ENCODE measurements at regions not wholly inside any gene's neighbourhood (a gene's known extent, or its start where the extent isn't known, plus 50 kb on each side); places are given as distances from the start of the nearest gene placed in this dataset.
"Not testable (repeated sequence)": the region's sequence is repeated elsewhere in the genome, so short reads cannot be mapped to it uniquely, and the experiment has no call there.

- no peak for DNase-seq
These were observed 105.1 kb downstream of the SPRY1 start for GRCh38 chr4:123501733-123502132.

GRCh38 chr4:123503698-123504363 is 107.2 kb downstream of the SPRY1 start:
- no peak for DNase-seq

- DNase-seq: peak; percentile 9
These were observed 108.8 kb downstream of the SPRY1 start for GRCh38 chr4:123505095-123506010.

GRCh38 chr4:123506011-123506695 is 109.6 kb downstream of the SPRY1 start:
- no peak for DNase-seq

GRCh38 chr4:123507376-123507775 is 110.8 kb downstream of the SPRY1 start:
- DNase-seq: no peak

- DNase-seq: peak; percentile 72
These were observed 113.6 kb downstream of the SPRY1 start for GRCh38 chr4:123510221-123510620.

GRCh38 chr4:123510659-123511058 is 114.1 kb downstream of the SPRY1 start:
- DNase-seq: no peak

- no peak for DNase-seq
These were observed 120.0 kb downstream of the SPRY1 start for GRCh38 chr4:123516576-123516975.

- no peak for DNase-seq
These were observed 120.6 kb downstream of the SPRY1 start for GRCh38 chr4:123517176-123517575.

- DNase-seq: no peak
These were observed 121.4 kb downstream of the SPRY1 start for GRCh38 chr4:123517971-123518370.

GRCh38 chr4:123520325-123520724 is 123.7 kb downstream of the SPRY1 start:
- no peak for DNase-seq

- no peak for DNase-seq
These were observed 125.5 kb downstream of the SPRY1 start for GRCh38 chr4:123522081-123522480.

GRCh38 chr4:123522646-123523045 is 126.1 kb downstream of the SPRY1 start:
- DNase-seq: no peak

GRCh38 chr4:123524958-123525628 is 128.5 kb downstream of the SPRY1 start:
- DNase-seq: no peak

- DNase-seq: no peak
These were observed 129.9 kb downstream of the SPRY1 start for GRCh38 chr4:123526511-123526910.

- DNase-seq: no peak
These were observed 132.1 kb downstream of the SPRY1 start for GRCh38 chr4:123528501-123529277.

GRCh38 chr4:123529278-123529568 is 132.6 kb downstream of the SPRY1 start:
- no peak for DNase-seq

- no peak for DNase-seq
These were observed 133.8 kb downstream of the SPRY1 start for GRCh38 chr4:123530357-123530756.

GRCh38 chr4:123535037-123535748 is 138.6 kb downstream of the SPRY1 start:
- DNase-seq: no peak

GRCh38 chr4:123536225-123536624 is 139.6 kb downstream of the SPRY1 start:
- DNase-seq: no peak

GRCh38 chr4:123537906-123538402 is 141.4 kb downstream of the SPRY1 start:
- DNase-seq: not testable (repeated sequence)
